GM19395 (cell line): ENCODE measurements at regions not wholly inside any gene's neighbourhood (a gene's known extent, or its start where the extent isn't known, plus 50 kb on each side); places are given as distances from the start of the nearest gene placed in this dataset.
A peak's percentile ranks its signal among the peaks of the same experiment; 100 is the strongest.
"Not testable (repeated sequence)": the region's sequence is repeated elsewhere in the genome, so short reads cannot be mapped to it uniquely, and the experiment has no call there.

Experiments
- ATAC-seq: cut with Tn5 transposase; IDR thresholded peaks from one replicate; pipeline ENCODE4 v1.9.1; 2021; ENCODE audit warnings: mild to moderate bottlenecking, moderate library complexity; ENCODE audit not compliant: unreplicated experiment

GRCh38 chr16:21514474-21514840 lies 84.9 kb upstream of the METTL9 start:
- ATAC-seq = not testable (repeated sequence)

- ATAC-seq = not testable (repeated sequence)
These were observed 82.7 kb upstream of the METTL9 start for GRCh38 chr16:21516705-21517040.

DNA sequence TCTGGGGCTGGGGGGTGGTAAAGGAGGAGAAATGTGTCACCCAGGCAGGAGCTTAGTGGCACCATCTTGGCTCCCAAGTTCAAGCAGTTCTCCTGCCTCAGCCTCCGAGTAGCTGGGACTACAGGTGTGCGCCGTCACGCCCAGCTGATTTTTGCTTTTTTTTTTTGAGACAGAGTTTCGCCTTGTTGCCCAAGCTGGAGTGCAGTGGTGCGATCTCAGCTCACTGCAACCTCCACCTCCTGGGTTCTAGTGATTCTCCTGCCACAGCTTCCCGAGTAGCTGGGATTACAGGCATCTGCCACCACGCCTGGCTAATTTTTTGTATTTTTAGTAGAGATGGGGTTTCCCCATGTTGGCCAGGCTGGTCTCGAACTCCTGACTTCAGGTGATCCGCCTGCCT lies 82.1 kb upstream of the METTL9 start:
- peak; percentile 36 for ATAC-seq

DNA sequence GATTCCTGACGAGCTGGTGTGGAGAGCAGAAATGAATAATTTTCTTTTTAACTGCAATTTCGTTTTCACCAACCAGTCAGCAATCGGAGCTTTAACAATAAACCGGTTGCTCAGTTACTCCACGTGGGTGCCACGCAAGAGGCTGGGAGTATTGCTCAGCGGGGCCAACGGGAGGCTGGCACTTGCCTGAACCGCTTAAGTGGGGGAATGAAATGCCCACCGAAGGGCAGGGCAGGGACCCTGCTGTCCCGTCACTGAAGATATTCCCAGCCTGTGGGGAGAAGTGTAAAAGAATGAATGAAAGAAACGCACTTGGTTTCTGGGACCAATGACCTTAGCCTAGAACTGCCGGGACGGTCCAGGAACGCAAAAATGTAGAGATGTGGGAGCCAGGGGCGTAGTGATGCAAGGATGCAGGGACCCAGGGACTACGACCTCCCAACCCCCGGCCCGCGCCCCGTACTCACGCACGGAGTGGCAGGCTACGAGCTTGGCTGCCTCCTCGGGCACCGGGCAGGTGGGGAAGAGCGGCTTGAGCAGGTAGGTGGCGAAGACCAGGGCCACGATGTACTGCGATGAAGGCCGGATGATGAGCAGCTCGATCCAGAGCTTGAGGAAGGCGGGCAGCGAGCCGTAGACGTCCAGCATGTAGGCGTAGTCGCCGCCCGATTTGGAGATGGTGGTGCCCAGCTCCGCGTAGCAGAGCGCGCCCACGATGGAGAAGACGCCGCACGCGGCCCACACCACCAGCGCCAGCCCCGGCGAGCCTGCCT lies 79.8 kb upstream of the METTL9 start:
- peak; percentile 23 for ATAC-seq

DNA sequence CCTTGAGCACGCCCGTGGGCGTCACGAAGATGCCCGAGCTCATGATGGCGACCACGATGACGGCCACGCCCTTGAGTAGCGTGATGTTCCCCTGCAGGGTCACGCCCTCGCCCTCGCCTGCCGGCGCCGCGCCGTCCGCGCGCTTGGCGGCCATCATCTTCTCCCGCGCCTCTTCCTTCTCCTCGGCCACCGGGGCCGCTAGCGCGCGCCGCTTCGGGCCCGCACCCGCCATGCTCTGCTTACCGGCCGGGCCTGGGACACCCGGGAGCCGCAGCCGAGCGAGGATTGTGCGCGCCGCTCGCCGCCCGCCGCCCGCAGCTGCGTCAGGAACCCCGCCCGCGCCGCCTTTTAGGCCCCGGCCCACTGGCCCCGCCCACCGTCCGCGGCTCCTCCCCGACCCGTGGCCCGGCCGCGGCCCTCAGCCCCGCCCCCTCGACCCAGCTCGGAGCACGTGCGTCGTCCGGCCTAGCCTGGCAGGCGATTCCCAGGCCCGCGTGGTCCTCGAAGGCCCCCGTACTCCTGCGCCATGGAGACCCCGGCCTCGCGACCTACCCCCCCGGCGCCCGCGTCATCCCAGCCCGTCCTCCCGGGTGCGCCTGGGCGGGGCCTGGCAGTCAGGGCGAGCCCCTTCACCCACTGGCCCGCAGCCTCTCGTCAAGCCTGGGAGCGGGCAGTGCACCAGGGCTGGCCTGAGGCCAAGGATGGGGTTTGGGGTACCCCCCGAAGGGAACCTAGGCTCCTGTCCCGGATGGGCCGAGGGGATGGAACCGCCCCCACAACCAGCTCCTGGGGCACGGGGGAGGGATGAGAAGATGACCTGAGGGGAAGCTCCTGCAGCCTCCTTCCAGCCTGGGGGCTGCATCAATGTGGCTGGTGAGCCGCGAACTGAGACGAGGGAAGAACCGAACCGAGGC lies 79.0 kb upstream of the METTL9 start:
- ATAC-seq = peak; percentile 59

- not testable (repeated sequence) for ATAC-seq
These were observed 78.4 kb upstream of the METTL9 start for GRCh38 chr16:21521048-21521389.

DNA sequence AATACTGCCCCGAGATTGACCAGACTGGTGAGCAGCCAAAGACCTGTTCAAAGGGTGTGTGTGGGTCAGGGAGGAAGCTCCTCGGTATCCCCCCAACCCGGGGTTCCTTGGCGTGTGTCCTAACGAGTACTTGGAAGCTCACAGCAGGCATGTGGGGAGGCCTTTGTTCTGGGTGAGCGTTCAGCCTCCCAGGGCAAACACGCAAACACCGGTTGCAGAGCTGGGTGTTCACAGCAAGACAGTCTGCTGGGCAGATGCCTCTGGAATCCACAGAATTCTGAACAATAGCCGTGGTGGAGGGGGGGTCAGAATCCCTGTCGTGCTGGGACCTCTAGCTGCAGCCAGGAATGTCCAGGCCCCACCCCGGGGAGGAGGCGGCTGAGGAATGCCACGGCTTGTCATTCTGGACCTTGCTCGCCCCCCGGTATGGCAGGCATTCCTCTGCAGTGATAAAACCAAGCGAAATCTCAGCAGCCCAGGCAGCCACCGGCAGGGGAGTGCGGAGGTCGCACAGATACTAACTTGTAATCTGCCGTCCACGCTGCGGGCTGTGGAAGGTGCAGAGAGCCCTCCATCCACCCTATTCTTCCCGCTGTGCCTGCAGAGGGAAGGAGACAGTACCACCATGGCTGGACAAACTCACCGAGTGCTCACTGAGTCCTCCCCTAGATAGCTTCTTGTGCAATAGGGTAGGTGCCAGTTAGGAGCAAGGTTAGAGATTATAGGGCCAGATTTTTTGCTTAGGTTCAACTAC lies 77.8 kb upstream of the METTL9 start:
- ATAC-seq = not testable (repeated sequence)

GRCh38 chr16:21522846-21523245 lies 76.5 kb upstream of the METTL9 start:
- not testable (repeated sequence) for ATAC-seq

DNA sequence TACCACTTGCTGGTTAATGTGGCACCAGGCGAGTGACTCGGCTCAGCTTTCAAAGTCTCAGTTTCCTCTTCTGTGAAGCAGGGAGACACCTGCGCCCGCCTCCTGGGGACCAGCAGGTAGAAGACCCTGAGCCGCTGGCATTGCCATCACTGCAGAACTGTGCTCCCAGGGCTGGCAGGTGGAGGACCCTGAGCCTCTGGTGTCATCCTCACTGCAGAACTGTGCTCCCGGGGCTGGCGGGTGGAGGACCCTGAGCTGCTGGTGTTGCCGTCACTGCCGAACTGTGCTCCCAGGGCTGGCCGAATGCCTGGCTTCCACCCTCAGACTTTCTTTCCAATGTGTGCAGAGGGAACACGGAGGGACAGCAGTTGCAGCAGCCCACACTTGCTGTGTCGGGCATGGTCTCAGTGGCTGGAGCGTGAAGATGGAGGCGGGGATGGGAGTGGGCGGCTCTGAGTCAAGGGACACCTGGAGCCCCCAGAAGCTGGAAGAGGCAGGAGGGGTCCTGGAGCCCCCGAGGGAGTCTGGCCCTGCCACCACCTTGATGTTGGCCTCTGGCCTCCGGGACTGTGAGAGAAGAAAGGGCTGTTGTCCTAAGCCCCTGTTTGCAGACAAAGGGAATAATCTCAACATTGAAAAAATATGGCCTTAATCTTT lies 75.8 kb upstream of the METTL9 start:
- no peak for ATAC-seq

DNA sequence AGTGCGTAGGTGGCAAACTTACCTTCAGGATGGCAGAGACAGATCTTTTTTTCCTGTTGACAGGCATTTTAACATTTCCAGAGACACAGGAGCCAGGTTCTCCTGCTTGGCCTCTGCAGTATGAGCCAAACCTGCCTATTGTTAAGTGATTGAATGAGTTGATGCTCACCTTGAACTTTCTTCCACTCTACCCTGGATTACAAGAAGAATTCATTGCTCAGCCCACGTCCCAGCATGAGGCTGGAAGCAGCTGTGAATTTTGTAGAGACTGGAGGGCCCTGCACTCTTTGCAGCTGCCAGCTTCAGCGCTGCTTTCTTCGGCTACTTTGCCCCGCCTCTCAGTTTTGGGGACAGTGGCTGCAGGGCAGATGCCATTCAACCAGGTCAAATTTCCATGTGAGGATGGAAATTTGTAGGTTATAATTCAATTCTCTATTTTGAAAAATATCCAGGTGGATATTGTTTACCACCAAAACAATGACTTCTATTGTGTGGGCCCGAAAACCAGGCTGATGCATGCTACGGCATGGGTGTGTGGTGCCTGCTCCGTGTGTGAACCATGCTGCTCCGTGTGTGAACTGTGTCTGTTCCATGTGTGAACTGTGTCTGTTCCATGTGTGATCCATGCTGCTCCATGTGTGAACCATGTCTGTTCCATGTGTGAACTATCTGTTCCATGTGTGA lies 75.2 kb upstream of the METTL9 start:
- no peak for ATAC-seq

DNA sequence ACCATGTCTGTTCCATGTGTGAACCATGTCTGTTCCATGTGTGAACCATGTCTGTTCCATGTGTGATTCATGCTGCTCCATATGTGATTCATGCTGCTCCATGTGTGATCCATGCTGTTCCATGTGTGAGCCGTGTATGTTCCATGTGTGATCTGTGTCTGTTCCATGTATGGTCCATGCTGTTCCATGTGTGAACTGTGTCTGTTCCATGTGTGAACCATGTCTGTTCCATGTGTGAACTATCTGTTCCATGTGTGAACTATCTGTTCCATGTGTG lies 74.7 kb upstream of the METTL9 start:
- ATAC-seq = not testable (repeated sequence)

GRCh38 chr16:21525029-21525895 lies 74.1 kb upstream of the METTL9 start:
- ATAC-seq = not testable (repeated sequence)

GRCh38 chr16:21525956-21526922 lies 73.1 kb upstream of the METTL9 start:
- not testable (repeated sequence) for ATAC-seq

GRCh38 chr16:21526923-21527807 lies 72.2 kb upstream of the METTL9 start:
- no peak for ATAC-seq

DNA sequence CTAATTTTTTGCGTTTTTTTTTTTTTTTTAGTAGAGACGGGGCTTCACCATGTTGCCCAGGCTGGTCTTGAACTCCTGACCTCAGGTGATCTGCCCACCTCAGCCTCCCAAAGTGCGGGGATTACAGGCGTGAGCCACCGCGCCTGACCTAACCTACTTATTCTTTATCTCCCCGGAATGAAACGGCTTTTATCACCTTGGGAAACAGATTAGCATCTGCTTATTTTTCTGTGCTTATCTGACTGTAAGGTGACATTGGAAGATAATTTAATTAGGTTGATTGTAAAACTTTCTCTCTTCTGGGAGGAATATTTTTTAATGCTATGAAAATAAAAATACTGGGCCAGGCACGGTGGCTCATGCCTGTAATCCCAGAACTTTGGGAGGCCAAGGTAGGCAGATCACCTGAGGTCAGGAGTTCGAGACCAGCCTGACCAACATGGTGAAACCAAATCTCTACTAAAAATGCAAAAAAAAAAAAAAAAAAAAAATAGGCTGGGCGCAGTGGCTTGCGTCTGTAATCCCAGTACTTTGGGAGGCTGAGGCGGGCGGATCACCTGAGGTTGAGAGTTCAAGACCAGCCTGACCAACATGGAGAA lies 70.2 kb upstream of the METTL9 start:
- not testable (repeated sequence) for ATAC-seq

DNA sequence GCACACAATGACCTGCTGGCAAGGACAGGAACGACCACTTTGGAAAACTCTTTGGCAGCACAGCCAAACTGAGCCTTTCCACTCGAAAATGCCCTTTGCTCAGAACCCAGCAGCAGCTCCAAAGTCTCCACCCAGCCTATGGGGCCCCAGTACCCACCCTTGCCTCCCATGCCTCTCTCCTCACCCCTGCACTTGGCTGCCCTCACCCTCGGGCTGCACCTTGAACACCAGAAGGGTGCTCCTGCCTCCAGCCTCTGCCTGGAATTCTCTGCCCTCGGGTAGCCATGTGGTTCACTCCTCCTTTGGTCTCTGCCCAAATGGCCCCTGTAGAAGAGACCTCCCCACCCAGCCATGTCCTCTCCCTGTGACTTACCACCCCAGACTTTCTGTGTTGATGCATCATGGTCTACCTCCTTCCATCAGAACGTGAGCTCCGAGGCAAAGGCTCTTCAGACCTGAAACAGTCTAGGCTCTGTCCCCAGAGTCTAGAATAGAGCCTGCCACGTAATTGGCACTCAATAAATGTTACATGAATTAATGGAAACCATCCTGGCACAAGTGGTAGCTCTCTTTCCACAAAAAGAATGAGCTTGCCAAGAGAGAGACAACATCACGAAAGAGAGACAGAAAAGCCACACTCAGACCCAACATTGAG lies 68.5 kb upstream of the METTL9 start:
- not testable (repeated sequence) for ATAC-seq

DNA sequence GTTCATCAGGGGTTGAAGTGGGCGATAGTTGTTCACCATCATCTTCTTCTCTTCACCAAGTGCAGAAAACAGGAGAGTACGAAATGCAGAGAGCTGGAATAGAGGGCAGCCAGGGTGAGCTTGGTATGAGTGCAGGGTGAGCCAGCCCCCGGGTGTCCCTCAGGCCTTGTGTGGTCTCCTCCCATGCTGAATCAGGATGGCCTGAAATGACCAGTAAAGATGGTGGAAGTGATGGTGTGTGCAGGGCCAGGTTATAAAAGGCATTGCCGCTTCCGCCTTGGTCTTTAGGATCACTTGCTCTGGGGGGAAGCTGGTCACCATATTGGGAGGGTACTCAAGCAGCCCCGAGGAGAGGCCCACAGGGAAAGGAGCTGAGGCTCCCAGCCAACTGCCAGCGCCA lies 66.4 kb upstream of the METTL9 start:
- ATAC-seq = not testable (repeated sequence)
